SIG-M5 treated with dmso at 0.1 percent for 504 hours (cell line): ENCODE measurements at regions not wholly inside any gene's neighbourhood (a gene's known extent, or its start where the extent isn't known, plus 50 kb on each side); places are given as distances from the start of the nearest gene placed in this dataset.

ENCODE experiments used
- DNase-seq: peaks from one replicate; lab custom pipeline; 2025; ENCODE audit not compliant: unreplicated experiment; lab: John Stamatoyannopoulos, UW

GRCh38 chr1:101667761-101668160 lies 329.0 kb downstream of the OLFM3 start:
- no peak for DNase-seq

GRCh38 chr1:101683136-101683535 lies 313.6 kb downstream of the OLFM3 start:
- no peak for DNase-seq

GRCh38 chr1:101683561-101683960 lies 313.2 kb downstream of the OLFM3 start:
- no peak for DNase-seq

DNA sequence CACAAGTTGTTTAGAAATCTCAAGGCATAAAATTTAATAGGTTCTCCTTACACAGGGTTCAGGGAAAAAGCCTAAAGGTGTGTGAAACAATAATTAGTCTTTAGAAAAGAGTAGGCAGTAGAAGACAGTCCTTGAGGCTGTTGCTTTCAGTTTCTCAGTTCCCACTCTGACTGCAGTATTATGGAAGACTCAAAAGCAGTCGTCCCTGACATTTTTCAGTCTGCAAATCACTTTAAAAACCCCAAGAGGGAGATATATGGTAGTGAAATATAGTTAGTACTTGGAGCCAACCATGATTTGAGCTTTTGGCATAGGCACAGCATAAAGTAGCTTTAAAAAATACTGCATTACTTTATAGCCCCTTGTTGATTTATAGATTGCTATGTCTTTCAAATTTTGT lies 299.7 kb downstream of the OLFM3 start:
- no peak for DNase-seq

DNA sequence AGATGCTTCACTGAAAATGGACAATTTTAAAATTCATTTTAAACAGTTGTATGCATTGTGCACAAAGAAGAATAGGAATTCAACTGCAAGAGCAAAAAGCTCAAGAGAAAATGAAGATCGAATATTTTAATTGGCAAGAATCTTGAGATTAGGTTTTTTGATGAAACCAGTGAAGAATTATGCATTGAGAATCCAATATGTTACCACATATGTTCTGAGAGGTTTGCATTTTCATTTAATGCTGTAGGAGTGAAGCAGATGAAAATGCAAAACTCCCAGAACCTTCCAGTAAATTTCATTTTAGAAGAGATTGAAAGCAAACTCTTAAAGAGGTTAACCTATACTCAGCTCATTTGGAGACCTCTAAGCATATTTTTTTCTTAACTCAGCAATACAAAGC lies 298.0 kb downstream of the OLFM3 start:
- no peak for DNase-seq

DNA sequence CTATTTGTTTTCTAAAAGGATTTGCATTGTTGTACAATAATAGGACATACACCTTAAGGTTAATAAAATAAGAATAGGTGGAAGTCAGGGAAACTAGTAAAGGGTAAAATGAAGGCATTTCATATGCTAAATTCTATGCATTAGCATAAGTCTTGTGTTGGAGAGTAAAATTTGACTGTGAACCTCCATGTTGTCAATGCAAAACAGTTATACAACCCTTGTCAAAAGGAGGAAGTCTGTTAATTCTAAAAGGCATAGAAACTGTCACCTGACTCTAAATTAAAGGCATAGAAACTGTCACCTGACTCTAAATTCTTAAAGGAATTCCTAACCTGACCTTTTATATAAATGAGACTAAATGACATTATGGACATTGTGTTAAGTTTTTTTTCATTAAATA lies 291.8 kb downstream of the OLFM3 start:
- no peak for DNase-seq

DNA sequence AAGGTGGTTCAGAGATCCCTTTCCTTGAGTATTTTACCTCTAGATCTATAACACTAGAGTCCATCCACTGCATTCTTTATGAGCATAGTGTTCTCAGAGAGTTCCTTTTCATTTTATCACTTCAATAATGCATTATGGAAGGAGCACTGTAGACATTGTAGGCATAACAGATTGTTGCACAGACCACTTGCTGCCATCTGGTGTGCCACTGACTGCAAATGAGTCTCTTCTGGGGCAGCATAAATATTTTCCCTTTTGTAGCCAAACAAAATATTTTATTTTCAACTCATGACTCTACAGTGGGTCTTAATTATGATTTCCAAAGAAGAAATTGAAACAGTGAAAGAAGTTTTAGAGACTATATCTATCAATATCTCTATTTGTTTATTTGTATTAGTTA lies 290.4 kb downstream of the OLFM3 start:
- DNase-seq = no peak

DNA sequence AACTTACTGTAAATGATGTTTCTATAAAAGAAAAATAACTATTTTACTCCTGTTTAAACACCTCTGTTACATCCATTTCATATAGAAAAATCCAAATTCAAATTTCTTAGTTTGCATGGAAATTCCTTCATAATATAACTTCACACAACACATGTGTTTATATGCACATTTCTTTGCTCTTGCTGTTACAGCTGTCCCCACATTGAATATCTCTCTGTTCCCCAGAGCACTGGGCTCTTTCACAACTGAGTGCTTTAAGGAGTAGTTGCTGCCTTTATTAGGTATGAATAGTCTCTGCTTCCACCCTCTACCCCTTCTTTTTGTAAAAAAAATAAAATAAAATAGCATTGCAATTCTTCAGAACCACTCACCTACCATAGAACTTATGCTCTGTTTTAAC lies 287.0 kb downstream of the OLFM3 start:
- DNase-seq = no peak

DNA sequence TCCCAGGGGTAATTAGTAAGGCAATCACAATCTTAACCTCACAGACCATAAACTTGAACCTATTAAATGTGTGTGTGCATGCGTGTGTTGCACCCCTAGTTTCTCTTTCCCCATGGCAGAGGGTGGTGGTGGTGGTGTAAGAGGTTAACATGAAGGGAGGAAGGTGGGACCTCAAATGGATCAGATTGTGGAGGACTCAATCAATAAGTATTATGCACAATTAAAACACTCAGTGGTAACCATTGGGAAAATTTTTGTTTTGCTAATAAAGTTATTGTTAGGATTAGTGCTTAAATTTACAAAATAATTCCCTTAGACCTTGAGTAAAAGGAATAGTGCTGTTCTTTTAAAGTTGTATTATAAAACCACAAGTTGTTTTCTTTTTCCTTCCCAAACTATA lies 283.0 kb downstream of the OLFM3 start:
- no peak for DNase-seq

GRCh38 chr1:101723415-101723814 lies 273.3 kb downstream of the OLFM3 start:
- no peak for DNase-seq

GRCh38 chr1:101728029-101728428 lies 268.7 kb downstream of the OLFM3 start:
- DNase-seq = no peak

- no peak for DNase-seq
These were observed 266.2 kb downstream of the OLFM3 start for GRCh38 chr1:101730559-101730958.

DNA sequence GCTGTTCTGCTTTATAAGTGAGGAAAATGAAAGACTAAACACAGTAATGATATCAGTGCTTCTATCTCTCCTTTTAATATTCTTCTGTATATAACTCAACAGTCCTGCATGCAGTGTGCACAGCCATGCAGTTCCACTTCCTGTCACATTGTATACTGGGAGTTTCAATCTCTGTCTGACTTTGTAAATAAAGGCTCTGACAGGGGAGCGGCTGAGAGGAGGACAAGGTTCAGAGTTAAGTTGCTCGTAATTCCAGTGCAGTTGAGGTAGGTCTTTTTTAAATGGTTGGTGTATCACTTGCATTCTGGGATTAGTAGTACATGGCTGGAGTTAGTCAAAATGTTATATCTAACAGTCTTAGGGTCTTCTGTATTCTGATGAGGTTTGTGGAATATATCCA lies 264.5 kb downstream of the OLFM3 start:
- DNase-seq = no peak

DNA sequence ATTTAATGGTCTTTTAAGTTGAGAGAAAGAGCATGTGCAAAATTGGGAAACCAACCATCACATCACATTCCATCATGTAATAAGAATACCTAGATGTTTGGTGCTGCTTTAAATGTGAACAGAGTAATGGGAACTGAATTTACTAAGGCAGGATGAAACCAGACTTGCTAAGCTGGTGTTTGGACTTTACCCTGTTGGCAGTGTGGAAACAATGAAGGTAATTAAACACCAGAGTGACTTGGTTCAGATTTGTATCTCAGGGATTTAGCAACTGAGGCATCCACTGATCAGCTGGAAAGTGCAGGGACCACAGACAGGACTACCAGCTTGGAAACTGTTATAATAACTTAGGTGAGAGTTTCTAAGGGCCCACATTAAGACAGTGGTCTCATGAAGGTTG lies 263.4 kb downstream of the OLFM3 start:
- no peak for DNase-seq

DNA sequence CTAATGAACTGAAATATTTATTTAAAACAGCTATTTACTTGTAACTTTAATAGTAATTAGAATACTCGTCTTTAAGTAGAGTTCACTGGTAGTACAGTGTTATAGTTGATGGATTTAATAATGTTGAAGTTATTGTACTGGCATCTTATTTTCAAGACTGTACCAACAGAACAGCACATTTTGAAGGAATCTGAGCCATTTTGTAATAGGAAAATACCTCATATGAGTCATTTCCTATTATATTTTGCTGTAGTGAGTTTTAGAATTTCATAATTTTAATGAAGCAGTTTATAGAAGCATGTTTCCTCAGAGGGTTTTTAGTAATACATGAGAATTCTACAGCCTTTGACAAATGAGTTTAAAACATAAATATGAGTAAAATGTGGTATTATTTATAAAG lies 258.3 kb downstream of the OLFM3 start:
- DNase-seq = no peak

GRCh38 chr1:101739146-101739545 lies 257.6 kb downstream of the OLFM3 start:
- no peak for DNase-seq

DNA sequence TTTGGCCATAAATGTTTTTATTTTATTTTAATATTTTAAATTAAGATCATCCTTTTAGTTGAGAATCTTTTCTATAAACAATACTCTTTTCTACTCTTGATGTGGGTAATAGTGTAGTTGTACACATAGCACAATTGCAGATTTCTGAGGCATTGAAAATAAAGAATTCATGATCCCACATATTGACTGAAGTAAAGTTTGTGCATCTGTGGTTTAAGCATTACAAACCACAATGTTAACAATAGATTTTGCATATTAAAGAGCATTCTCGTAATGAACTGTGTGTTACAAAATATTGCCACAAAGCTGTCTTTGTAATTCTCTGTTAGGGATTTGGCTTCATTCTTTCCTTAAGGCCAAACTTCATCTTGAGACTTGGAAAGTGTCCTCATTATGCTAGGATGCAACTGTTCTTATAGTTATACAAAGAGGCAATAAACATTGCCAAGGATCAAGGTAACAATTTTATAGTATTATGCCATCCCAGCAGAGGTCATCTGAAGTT lies 256.8 kb downstream of the OLFM3 start:
- no peak for DNase-seq

DNA sequence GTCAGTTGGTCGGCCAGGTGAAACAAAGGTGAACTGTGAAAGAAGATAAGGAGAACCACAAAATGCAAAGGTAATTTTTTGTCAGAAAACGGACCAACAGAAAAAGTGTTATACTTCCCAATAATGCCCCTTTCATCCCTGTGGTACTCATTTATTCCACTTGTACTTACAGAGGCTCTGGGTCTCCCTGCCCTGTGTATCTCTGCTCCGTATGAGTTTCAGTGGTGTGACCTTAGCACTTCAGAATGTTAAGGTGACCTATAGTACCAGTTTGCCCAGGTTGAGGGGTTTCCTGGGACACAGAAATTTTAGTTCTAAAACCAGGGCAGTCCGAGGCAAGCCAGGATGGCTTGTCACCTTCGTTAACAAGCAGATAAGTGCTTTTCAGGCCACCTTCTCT lies 254.8 kb downstream of the OLFM3 start:
- DNase-seq = no peak

DNA sequence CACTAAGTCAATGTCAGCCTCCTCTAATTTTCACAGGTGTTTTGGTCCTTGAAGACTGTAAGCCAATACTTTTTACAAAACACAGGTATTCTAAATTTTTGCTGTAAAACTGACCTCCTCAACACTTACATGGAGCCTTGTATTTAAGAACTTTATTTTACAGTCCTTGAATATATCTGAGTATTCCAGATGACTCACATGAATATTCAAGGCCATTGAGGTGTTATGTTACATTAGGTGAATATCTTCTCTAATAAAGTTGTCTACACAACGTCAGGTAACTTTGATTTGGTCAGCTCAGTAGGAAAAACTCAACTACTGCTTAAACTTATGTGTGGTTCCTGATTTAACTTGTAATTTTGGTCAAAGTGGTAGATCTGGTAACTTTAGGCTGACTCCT lies 254.2 kb downstream of the OLFM3 start:
- DNase-seq = no peak

DNA sequence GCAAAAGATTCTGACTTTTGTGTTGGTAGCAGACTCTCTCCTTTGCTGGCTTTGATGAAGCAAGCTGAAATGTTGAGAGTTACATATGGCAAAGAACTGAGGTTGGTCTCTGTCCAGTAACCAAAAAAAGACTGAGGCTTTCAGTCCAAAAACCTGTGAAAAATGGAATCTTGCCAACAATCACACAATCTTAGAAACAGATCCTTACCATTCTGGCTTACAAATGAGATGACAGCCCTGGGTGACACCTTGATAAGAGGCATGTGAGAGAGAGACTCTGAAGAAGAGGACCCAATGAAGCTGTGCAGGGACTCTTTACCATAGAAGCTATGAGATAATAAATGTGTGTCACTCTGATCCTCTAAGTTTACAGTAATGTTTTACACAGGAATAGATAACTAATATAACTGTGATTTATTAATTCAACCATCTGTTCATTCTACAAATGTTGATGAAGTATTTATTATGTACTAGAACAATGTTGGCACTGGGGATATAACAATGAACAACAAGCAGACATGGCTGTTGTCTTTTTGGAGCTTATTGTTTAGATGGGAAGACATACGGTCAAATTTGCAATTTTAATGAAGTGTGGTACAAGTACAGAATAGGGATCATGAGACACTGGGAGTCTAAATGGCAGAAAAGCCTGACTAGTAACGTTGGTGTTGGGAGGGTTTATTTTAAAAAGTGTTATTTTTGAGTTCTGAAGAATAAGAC lies 251.0 kb downstream of the OLFM3 start:
- no peak for DNase-seq

DNA sequence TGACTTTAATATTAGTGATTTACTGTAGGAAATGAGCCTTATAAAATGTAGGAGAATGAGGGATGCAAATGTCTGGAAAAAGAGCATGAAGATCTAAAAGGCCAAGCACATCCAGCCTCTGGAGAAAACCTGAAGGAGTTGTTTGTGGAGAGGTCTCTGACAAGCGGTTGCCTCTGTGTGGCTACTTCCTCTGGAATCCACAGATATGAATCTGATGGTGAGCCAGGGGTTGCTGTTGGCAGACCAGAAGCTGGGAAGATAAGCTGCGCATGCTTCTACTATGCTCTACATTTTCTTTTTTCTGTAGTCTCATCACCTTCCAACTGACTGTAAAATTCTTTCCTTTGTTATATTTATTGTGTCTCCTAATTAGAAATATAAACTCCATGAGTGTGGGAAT lies 248.6 kb downstream of the OLFM3 start:
- no peak for DNase-seq
